SK-N-SH (cell line): ENCODE measurements at regions not wholly inside any gene's neighbourhood (a gene's known extent, or its start where the extent isn't known, plus 50 kb on each side); places are given as distances from the start of the nearest gene placed in this dataset.

Experiments used
- CTCF ChIA-PET: fragments of 300-600, 350-600 bp; formaldehyde crosslinking; extraction: SDS; loops from one replicate; lab custom pipeline; 2021; lab: Yijun Ruan, JAX
- POLR2A ChIA-PET: fragments of 350-600 bp; sonication (Branson Sonifier 250); formaldehyde crosslinking; extraction: SDS; loops from one replicate; lab custom pipeline; 2020; ENCODE audit warnings: antibody characterized with exemption, inconsistent platforms; lab: Yijun Ruan, JAX
- DNase-seq: peaks from one replicate; pipeline ENCODE4 v3.0.0; 2012
- H2AFZ ChIP-seq: fragments of 200-600 bp; sonication (generic); 2 replicates; pipeline ENCODE4 v1.8.1; 2016; ENCODE audit warnings: antibody characterized with exemption, mild to moderate bottlenecking, low read depth
- H3F3A ChIP-seq: fragments of 200-600 bp; sonication (generic); replicated peaks from 2 replicates; pipeline ENCODE3; 2016; ENCODE audit warnings: antibody characterized with exemption, mild to moderate bottlenecking; ENCODE audit not compliant: insufficient read depth
- H3K27ac ChIP-seq, 2 experiments: fragments of 200-500 bp in 1 of 2; fragments of 200-600 bp in 1 of 2; sonication (Bioruptor generic) in 1 of 2; sonication (generic), shearing (Covaris generic) in 1 of 2; 2 replicates each; pipeline versions ENCODE4 v1.5.1 to v1.6.1; 2014 to 2016; ENCODE audit warnings: low read depth in 2 of 2, inconsistent platforms in 1 of 2, low read length in 1 of 2, mild to moderate bottlenecking in 1 of 2, mixed read lengths in 1 of 2
- H3K27me3 ChIP-seq: fragments of 200-600 bp; sonication (generic), shearing (Covaris generic); 2 replicates; pipeline ENCODE4 v1.6.1; 2016; ENCODE audit warnings: mixed run types; ENCODE audit not compliant: insufficient read depth
- H3K36me3 ChIP-seq, 2 experiments: fragments of 200-500 bp in 1 of 2; fragments of 200-600 bp in 1 of 2; sonication (Bioruptor generic) in 1 of 2; sonication (generic) in 1 of 2; replicated peaks in 1 of 2; 2 replicates each; pipeline versions ENCODE3 to v1.5.1; 2014 to 2016; ENCODE audit warnings: low read length in 1 of 2, mild to moderate bottlenecking in 1 of 2; ENCODE audit not compliant: insufficient read depth in 2 of 2, control insufficient read depth in 1 of 2
- H3K4me1 ChIP-seq, 2 experiments: fragments of 200-500 bp in 1 of 2; fragments of 200-600 bp in 1 of 2; sonication (Bioruptor generic) in 1 of 2; sonication (generic), shearing (Covaris generic) in 1 of 2; 2 replicates each; pipeline versions ENCODE4 v1.5.1 to v1.6.1; 2014 to 2016; ENCODE audit warnings: low read depth in 1 of 2, low read length in 1 of 2, mixed run types in 1 of 2; ENCODE audit not compliant: insufficient read depth in 2 of 2, control insufficient read depth in 1 of 2
- H3K4me2 ChIP-seq: fragments of 200-600 bp; sonication (generic), shearing (Covaris generic); 2 replicates; pipeline ENCODE4 v1.6.1; 2017; ENCODE audit warnings: mixed run types
- H3K4me3 ChIP-seq, 2 experiments: fragments of 200-500 bp in 1 of 2; fragments of 200-600 bp in 1 of 2; sonication (Bioruptor generic) in 1 of 2; sonication (generic), shearing (Covaris generic) in 1 of 2; 2 replicates each; pipeline versions ENCODE4 v1.5.1 to v1.8.1; 2014 to 2016; ENCODE audit warnings: low read depth in 2 of 2, inconsistent platforms in 1 of 2, low read length in 1 of 2, mild to moderate bottlenecking in 1 of 2, mixed read lengths in 1 of 2, moderate library complexity in 1 of 2
- H3K79me2 ChIP-seq: fragments of 200-600 bp; sonication (generic); 2 replicates; pipeline ENCODE4 v1.8.1; 2017; ENCODE audit warnings: mild to moderate bottlenecking; ENCODE audit not compliant: insufficient read depth
- H3K9ac ChIP-seq: fragments of 200-600 bp; sonication (generic); 2 replicates; pipeline ENCODE4 v1.6.1; 2017; ENCODE audit warnings: mixed run types
- H3K9me2 ChIP-seq: fragments of 200-600 bp; sonication (generic); 2 replicates; pipeline ENCODE4 v1.6.1; 2017; ENCODE audit warnings: mixed run types
- H3K9me3 ChIP-seq: fragments of 200-600 bp; sonication (generic); 2 replicates; pipeline ENCODE4 v1.6.1; 2017; ENCODE audit warnings: mixed run types, mild to moderate bottlenecking, moderate library complexity
- H4K20me1 ChIP-seq: fragments of 200-600 bp; sonication (generic); 2 replicates; pipeline ENCODE4 v1.6.1; 2017; ENCODE audit warnings: mild to moderate bottlenecking, mixed run types; ENCODE audit not compliant: insufficient read depth
- ELF1 ChIP-seq: IDR thresholded peaks from 2 replicates; pipeline ENCODE4 v1.4.0; 2012
- EP300 ChIP-seq, 2 experiments: IDR thresholded peaks; 2 replicates each; pipeline versions ENCODE4 v1.4.0 to v1.6.1; 2012; ENCODE audit warnings: borderline replicate concordance in 1 of 2, low read depth in 1 of 2, low read length in 1 of 2
- FOSL2 ChIP-seq: IDR thresholded peaks from 2 replicates; pipeline ENCODE4 v1.4.0; 2012; ENCODE audit warnings: low read depth, mild to moderate bottlenecking, moderate library complexity, borderline replicate concordance
- GATA2 ChIP-seq: sonication (generic); formaldehyde crosslinking; IDR thresholded peaks from 2 replicates; pipeline ENCODE4 v1.5.0; 2020; ENCODE audit warnings: mild to moderate bottlenecking, missing genetic modification reagents
- MXI1 ChIP-seq: IDR thresholded peaks from 2 replicates; pipeline ENCODE4 v1.6.1; 2012; ENCODE audit warnings: mild to moderate bottlenecking, low read depth, low read length, improper control_type of control experiment
- NRF1 ChIP-seq: IDR thresholded peaks from 2 replicates; pipeline ENCODE4 v1.6.1; 2012; ENCODE audit warnings: low read depth, mild to moderate bottlenecking, low read length
- SIN3A ChIP-seq: IDR thresholded peaks from 2 replicates; pipeline ENCODE4 v1.6.1; 2012; ENCODE audit warnings: low read depth, mild to moderate bottlenecking, low read length, moderate library complexity, borderline replicate concordance
- TCF12 ChIP-seq: IDR thresholded peaks from 2 replicates; pipeline ENCODE4 v1.4.0; 2012
- YY1 ChIP-seq: IDR thresholded peaks from 2 replicates; pipeline ENCODE4 v1.4.0; 2012; ENCODE audit warnings: low read depth, mild to moderate bottlenecking
- WGBS: methylation state at CpG from one replicate; pipeline ENCODE4 v1.1.6; 2017; ENCODE audit warnings: low lambda C conversion rate; 5-methylcytosine and 5-hydroxymethylcytosine counted together
- TF ChIP-seq, protein P1 (sequence below): fragments of 150-350 bp; IDR thresholded peaks from 2 replicates; pipeline ENCODE4 v1.6.1; 2016; ENCODE audit warnings: mild to moderate bottlenecking, low read depth, low read length
- TF ChIP-seq, protein P2 (sequence below): IDR thresholded peaks from 2 replicates; pipeline ENCODE4; 2012

- Histone ChIP-seq H4K20me1 (no peaks in the 10 kb centered on the region), H3K27me3 (no peaks in the 10 kb centered on the region), H2AFZ (no peak overlapping the region), H3K27ac (no peak overlapping the region), H3F3A (no peaks in the 10 kb centered on the region), H3K4me2 (no peak overlapping the region), H3K9me2 (no peaks in the 10 kb centered on the region), H3K79me2 (no peaks in the 10 kb centered on the region), H3K4me1 (no peaks in the 10 kb centered on the region), H3K9me3 (no peaks in the 10 kb centered on the region), H3K36me3 (no peaks in the 10 kb centered on the region), H3K9ac (no peak overlapping the region), H3K4me3 (no peak overlapping the region)
- ChIA-PET POLR2A (no interaction called here), CTCF (no interaction called here)
- 59% methylated on average over 4 of the region's 11 CpGs for WGBS
- TF ChIP-seq ELF1 (no peak), YY1 (no peak), TCF12 (no peak), SIN3A (no peak), NRF1 (no peak), GATA2 (no peak), EP300 (IDR thresholded peaks at IDR 0.05; ENCODE audit: borderline replicate concordance in 1 of 2, low read depth in 1 of 2, low read length in 1 of 2) (no peak)
- DNase-seq, result no peak
Measured at GRCh38 chr10:131010965-131011575, 300.5 kb downstream of the TCERG1L start.

DNA sequence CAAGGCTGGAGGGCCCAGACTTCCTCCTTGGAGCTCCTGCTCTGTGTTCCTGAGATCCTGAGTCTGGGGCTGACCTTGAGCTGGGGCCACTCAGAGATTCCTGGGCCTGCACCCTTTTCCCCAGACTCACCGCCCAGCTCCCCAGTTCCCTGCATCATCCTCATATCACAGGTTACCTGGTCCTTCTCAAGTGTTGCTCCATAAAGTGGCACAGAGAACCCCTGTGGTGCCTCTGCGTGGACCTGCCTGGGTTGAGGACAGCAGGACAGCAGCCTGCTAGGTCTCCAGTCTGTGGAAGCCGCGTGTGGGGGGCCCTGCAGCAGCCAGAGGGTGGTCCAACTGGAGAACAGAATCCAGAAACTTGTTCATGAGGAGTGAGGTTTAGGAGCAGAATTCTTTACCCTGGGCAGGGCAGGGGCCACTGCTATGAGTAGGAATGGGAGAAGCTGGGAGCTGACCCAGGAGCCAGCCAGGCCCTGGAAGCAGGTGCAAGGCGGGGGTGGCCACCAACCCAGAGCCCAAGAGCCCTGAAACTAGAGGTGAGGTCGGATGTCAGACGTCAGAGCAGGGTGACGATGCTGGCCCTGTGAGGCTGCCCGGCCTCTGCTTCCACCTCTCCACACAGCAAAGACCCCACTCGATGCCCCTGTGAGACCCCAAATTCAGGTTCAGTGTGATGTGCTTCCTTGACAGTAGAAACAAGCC is 299.4 kb downstream of the TCERG1L start:
- Histone ChIP-seq H3F3A (no peaks in the 10 kb centered on the region), H2AFZ (no peak overlapping the region), H3K4me2 (no peak overlapping the region), H3K9ac (no peak overlapping the region), H3K4me1 (no peaks in the 10 kb centered on the region), H3K36me3 (no peaks in the 10 kb centered on the region), H3K27me3 (no peaks in the 10 kb centered on the region), H3K4me3 (no peak overlapping the region), H3K9me2 (no peaks in the 10 kb centered on the region), H3K79me2 (no peaks in the 10 kb centered on the region), H3K9me3 (no peaks in the 10 kb centered on the region), H4K20me1 (no peaks in the 10 kb centered on the region), H3K27ac (no peak overlapping the region)
- TF ChIP-seq, protein P1, sequence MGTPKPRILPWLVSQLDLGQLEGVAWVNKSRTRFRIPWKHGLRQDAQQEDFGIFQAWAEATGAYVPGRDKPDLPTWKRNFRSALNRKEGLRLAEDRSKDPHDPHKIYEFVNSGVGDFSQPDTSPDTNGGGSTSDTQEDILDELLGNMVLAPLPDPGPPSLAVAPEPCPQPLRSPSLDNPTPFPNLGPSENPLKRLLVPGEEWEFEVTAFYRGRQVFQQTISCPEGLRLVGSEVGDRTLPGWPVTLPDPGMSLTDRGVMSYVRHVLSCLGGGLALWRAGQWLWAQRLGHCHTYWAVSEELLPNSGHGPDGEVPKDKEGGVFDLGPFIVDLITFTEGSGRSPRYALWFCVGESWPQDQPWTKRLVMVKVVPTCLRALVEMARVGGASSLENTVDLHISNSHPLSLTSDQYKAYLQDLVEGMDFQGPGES, result no peak
- TF ChIP-seq, protein P2, sequence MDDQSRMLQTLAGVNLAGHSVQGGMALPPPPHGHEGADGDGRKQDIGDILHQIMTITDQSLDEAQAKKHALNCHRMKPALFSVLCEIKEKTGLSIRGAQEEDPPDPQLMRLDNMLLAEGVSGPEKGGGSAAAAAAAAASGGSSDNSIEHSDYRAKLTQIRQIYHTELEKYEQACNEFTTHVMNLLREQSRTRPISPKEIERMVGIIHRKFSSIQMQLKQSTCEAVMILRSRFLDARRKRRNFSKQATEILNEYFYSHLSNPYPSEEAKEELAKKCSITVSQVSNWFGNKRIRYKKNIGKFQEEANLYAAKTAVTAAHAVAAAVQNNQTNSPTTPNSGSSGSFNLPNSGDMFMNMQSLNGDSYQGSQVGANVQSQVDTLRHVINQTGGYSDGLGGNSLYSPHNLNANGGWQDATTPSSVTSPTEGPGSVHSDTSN, result no peak
- no peak for TF ChIP-seq ELF1
- no peak for TF ChIP-seq FOSL2
- TF ChIP-seq YY1, result no peak
- no peak for TF ChIP-seq GATA2
- TF ChIP-seq MXI1, result no peak
- ChIA-PET POLR2A (no interaction called here), CTCF (no interaction called here)
- 45% methylated on average over 7 of the region's 10 CpGs for WGBS
- no peak for DNase-seq
